NCI-H345 treated with DMSO at 0.1 percent for 48 hours (cell line): ENCODE measurements at regions not wholly inside any gene's neighbourhood (a gene's known extent, or its start where the extent isn't known, plus 50 kb on each side); places are given as distances from the start of the nearest gene placed in this dataset.
A peak's percentile ranks its signal among the peaks of the same experiment; 100 is the strongest.
"Not testable (repeated sequence)": the region's sequence is repeated elsewhere in the genome, so short reads cannot be mapped to it uniquely, and the experiment has no call there.

Source experiments
- DNase-seq: peaks from one replicate; lab custom pipeline; 2025; ENCODE audit not compliant: unreplicated experiment; lab: John Stamatoyannopoulos, UW

DNA sequence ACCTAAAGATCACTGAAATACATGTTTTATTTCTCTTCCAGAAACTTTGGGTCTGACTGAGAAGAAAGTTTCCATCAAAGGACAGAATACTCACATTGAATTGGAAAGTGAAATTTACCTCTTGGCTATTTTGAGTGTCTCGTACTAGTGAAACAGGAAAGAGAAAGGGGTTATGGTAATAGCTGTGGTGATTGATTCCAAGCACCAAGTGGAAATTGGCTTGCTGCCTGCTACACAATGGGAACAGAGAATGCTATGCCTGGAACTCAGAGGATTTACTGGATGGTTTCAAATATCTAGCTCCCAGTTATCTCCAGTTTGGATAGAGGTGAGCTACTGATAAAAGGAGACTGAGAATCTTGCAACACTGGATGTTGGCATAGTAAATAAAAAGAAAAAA is 492.8 kb upstream of the FSIP2 start:
- no peak for DNase-seq

DNA sequence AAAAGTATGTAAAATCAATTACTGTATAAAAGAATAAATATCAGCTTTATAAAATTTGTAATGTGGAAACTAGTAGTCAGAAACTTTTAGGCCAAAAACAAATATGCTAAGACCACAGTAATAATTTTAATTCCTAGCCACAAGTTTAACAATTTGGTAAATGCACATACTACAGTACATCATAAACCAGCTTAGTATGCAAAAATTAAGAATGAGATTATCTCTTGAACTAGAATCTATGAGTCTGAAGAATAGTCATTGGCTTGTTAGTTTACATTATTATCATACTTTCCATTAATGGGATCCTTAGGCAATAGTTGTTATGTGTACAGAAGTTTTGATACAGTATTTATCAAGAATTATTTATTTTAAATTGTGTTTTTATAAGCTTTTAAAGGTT is 491.9 kb upstream of the FSIP2 start:
- no peak for DNase-seq

DNA sequence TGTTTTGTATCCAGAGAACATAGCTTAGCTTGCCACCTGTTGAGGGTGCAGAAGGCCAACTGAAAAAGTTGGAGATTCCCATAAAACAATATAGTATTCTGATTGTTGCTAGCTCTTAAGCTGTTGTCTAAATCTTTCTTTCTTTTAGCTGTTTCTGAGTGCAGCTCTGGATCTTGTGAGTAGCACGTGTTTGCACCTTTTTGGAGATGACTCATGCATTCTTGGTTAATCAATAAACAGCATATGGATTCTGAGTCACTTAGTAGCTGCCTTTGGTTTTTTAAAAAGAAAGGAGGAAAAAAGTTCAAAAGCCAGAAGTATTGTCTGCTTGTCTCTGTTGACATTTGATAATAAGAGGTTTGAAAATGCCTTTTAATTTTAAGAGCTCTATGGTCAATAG is 483.0 kb upstream of the FSIP2 start:
- no peak for DNase-seq

DNA sequence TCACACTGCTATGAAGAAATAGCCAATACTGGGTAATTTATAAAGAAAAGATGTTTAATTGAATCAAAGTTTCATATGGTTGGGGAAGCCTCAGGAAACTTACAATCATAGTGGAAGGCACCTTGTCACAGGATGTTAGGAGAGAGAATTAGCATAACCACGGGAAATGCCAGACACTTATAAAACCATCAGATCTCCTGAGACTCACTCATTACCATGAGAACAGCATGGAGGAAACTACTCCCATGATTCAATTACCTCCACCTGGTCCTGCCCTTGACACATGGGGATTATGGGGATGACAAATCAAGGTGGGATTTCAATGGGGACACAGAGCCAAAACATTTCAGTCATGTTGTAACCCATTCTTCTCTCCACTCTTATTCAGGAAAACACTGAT is 472.9 kb upstream of the FSIP2 start:
- no peak for DNase-seq

DNA sequence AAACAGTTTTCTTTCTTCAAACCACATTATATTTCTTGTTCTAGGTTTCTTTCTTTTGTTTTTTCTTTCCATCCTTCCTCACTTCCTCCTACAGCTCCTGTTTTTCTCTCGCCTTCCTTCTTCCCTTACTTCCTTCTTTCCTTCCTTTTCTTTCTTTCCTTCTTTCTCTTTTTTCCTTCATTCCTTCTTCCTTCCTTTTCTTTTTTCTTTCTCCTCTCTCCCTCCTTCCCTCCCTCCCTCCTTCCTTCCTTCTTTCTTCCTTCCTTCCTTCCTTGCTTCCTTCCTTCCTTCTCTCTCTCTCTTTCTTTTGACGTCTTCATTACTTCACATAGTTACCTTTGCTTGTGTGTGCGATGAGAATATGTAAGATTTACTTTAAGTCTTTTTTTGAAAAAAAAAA is 470.0 kb upstream of the FSIP2 start:
- no peak for DNase-seq

DNA sequence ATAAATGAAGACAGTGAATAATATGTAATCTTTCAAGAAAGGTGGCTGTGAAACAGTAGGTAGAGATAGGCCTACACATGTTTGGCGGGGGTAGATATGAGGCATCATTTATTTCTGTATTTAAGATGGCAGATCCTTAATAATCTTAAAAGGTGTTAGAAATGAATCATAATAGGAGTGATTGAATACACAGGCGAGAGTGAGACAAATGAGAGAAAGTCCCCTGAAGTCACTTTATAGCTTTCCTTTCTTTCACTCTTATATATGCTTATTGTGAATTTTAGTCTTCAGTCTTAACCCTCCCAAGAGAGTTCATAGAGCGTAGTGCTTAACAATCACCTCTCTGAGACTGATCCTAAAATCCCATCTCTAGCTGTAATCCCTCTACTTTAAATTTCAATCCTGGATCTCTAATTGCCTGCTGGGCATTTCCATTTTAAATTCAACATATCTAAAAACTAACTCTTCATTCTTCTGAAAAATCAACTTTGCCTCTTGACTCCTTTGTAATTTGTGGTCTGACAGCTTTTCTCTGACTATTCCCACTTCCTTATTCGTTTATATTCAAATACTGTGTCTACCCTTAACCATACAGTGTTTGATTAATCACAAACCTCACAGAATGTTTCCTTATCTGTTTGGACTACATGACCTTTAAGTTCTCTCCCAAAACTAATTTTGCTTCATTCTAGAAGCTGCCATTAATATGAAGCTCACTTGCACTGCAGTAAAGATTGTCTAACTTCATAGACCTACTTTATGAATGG is 463.7 kb upstream of the FSIP2 start:
- DNase-seq: no peak

DNA sequence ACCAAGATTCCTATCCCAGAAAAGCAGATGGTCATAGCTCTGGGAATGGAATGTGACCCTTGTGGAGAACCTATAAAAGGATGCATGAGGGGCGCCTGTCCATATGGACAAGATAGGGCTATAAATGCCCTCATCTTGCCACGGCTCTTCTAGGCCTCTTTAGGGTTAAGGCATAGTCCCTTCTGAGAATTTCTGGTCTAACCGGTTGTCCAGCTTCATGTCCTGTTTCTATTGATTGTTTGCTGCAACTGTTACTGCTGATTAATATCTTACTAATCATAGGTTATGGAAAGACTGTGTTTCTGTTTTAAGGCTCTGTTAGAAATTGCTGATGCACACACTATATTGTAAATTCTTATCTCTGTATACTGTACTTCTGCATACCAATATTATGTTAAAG is 462.6 kb upstream of the FSIP2 start:
- not testable (repeated sequence) for DNase-seq

DNA sequence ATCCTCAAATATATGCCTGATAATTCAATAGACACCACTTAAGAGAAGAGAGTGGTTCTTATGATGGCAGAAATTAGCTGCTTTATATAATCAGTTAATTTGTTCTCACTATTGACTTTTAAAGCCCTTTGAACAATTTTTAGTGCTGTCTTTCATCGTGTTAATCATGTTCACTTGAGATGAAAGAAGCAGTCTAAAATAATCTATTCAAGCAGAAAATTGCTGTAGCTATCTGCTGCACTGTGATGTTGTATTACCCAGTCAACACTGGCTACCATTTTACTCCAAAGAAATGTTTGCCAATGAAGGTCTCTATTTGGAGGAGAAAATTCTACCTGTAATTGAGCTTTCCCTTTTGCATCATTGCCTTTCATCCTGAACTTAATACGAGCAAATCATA is 459.8 kb upstream of the FSIP2 start:
- DNase-seq: no peak

DNA sequence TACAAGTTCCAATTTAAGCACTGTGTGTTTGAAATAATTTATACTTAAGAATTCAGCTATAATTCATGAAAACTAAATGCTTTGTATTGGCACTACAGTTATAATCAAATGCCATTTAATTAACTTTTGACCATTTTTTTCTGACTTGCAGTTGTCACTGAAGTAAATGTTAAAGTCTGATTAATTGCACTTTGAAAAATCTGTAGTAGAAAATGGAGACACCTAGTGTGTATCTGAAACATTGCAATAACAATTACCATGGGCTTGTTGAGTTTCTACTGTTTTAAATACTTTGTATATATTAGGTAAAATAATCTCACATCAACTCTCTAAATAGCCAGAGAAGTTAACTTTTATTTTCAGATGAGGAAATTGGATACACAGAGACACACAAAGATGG is 458.6 kb upstream of the FSIP2 start:
- DNase-seq: peak; percentile 2

DNA sequence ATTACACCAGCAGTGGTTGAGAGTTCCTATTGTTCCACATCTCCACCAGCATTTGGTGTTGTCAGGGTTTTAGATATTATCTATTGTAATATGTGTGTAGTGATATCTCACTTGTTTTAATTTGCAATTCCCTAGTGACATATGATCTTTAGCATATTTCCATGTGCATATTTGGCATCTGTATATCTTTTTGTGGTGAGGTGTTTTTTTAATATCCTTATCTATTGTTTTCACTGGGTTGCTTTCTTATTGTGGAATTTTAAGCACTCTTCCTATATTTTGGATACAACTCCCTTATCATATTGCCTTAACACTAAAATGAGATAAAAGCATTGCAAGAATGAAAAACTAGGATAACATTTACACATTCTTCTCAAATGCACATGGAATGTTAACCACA is 453.9 kb upstream of the FSIP2 start:
- DNase-seq: no peak

DNA sequence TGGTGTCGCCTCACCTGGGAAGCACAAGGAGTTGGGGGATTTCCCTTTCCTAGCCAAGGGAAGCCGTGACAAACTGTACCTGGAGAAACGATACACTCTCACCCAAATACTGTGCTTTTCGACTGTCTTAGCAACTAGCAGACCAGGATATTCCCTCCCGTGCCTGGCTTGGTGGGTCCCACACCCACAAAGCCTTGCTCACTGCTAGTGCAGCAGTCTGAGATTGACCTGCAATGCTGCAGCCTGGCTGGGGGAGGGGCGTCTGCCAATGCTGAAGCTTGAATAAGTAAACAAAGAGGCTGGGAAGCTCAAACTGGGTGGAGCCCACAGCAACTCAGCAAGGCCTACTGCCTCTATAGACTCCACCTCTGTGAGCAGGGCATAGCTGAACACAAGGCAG is 448.6 kb upstream of the FSIP2 start:
- peak; percentile 15 for DNase-seq

DNA sequence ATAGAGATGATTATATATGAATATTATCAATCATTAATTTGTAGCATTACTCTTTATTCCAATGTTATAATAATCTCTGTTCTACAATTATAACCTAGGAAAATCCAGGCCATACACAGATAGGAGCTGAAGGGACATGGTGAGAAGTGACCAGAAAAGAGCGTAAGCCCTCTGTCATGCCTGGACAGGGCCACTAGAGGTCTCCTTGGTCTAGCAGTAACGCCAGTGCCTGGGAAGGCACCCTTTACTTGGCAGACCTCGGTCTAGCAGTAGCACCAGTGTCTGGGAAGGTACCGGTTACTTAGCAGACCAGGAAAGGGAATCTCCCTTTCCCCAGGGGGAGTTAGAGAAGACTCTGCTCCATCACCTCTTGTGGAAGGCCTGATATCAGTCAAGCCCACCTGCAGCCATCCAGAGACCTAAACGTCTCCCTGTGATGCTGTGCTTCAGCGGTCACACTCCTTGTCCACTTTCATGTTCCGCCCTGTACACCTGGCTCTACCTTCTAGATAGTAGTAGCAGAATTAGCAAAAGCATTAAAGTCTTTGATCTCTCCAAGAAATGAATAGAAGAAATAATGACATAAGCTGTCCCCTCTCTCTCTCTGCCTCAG is 447.5 kb upstream of the FSIP2 start:
- DNase-seq: no peak

DNA sequence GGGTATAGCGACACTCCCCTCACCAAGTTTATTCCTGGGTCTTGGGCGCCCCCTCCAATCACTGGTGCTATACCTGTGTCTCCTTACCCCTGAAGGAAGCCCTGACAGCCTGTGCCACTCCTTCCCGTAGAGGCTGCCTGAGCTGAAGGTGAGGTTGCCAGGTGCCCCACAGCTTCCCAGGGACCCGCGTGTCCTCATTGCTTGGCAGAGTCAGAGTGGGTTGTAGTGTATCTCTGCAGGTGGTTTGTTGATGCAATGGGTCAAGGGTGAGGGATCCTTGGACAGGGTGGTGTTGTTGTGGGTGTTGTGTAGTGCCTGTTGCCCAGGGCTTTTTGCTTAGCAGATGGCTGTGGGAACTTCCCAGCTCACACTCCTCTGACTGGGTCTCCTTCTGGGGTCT is 438.7 kb upstream of the FSIP2 start:
- DNase-seq: no peak

DNA sequence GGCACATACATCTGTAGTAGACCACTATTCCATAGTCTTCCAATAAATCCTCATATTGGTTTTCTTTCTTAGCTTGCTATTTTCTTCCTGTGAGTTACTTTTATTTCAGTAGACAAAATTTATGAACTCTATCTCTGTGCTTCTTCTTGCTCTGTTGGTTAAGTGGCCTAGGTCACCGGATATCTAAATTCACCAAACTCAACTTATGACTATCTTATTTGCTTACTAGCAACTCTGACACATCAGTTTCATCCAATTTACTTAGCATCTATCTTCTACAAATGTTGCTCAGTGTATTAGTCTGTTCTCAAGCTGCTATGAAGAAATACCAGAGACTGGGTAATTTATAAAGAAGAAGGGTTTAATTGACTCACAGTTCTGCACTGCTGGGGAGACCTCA is 432.5 kb upstream of the FSIP2 start:
- DNase-seq: no peak

DNA sequence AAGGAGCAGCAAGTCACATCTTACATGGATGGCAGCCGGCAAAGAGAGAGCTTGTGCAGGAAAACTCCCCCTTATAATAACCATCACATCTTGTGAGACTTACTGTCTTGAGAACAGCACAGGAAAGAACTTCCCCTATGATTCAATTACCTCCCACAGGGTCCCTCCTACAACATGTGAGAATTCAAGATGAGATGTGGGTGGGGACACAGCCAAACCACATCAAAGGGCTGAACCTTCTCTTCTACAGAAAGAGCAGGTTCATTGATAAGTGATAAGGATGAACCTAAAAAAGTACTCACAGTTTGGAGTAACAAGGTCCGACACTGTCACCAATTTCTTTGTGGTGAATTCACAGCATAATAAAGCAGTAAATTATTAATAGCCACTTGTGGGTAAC is 422.2 kb upstream of the FSIP2 start:
- no peak for DNase-seq

DNA sequence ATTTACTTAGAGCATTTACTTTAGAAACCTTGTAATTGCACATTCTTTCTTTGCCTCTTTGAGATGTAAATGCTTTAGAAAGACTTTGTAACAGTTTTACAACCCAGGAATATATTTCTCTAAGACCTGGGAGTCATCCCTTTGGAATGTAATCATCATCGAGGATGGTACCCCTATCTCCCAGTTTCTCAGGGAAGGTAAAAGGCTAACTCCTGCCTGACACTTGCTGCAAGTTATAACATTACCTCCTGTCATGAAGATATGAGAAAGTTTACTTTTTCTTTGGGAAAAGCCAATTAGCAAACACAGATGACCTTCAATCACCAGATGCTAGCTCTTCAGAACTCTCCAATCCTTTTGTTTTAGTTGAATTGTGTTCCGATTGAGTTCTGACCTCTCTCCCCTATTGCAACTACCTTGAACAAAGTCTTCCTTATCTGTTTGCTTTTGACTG is 420.3 kb upstream of the FSIP2 start:
- no peak for DNase-seq

DNA sequence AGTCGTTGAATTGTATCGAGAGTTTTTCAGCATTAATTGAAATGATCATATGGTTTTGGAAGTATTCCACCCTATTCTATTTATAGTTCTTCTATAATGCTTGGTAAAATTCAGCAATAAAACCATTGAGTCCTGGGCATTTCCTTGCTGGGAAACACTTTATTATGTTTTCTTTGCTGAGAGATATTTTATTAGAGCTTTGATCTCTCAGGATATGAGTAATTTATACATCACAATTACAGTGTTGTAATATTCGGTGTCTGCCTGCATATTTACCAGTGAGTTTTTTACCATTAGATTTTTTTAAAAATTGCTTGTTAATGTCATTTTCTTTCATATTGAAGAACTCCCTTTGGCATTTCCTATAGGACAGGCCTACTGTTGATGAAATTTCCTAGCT is 402.7 kb upstream of the FSIP2 start:
- DNase-seq: no peak

DNA sequence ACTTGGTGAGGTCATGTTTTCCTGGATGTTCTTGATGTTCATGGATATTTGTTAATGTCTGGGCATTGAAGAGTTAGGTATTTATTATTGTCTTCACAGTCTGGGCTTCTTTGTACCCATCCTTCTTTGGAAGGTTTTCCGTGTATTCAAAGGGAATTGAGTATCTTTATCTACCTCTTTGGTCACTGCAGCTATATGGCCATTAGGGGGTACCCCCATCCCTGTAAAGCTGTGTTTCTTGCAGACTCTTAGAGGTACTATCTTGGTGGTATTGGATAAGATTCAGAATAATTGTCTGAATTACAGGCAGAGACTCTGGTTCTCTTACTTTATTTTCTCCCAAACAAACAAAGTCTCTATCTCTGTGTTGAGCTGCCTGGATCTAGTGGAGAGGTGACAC is 401.6 kb upstream of the FSIP2 start:
- DNase-seq: no peak

DNA sequence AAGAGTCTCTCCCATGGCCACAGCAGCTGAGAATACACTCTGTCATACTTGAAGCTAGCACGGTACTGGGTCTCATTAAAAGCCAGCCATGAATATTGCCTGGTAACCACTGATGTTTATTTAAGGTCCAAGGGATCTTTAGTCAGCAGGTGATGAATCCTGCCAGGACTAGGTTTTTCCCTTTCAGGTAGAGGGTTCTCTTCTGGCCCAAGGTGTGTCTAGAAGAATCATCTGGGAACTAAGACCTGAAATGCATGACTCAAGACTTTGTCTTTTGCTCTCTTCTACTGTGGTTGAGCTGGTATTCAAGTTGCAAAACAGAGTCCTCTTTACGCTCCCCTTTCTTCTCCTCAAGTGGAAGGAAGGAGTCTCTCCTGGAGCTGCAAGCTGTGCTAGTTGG is 400.5 kb upstream of the FSIP2 start:
- no peak for DNase-seq

DNA sequence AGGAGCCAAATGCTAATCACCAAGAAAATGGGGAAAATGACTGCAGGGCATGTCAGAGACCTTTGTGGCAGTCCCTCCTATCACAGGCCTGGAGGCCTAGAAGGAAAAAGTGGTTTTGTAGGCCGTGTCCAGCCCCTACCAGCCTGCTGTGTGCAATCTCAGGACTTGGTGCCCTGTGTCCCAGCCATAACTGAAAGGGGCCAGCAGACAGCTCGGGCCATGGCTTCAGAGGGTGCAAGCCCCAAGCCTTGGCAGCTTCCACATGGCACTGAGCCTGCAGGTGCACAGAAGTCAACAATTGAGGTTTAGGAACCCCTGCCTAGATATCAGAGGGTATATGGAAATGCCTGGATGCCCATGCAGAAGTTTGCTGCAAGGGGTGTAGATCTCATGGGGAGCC is 391.2 kb upstream of the FSIP2 start:
- DNase-seq: no peak

DNA sequence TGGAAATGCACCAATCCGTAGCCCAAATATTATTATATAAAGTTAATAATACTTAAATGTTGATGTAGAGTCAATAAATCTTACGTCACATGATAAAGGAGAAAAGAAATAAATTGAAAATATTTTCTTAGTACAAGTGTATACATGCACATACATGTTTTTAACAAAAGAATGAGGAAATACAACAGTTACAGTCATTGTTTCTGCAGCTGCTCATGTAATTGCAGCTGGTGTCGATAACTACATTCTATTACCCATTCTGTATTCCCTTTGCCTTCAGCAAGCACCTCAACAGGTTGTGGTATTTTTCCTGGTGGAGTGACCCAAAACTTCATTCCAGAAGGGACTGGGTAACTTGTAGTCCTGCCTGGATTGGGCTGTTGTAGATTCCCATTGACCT is 377.8 kb upstream of the FSIP2 start:
- DNase-seq: no peak

DNA sequence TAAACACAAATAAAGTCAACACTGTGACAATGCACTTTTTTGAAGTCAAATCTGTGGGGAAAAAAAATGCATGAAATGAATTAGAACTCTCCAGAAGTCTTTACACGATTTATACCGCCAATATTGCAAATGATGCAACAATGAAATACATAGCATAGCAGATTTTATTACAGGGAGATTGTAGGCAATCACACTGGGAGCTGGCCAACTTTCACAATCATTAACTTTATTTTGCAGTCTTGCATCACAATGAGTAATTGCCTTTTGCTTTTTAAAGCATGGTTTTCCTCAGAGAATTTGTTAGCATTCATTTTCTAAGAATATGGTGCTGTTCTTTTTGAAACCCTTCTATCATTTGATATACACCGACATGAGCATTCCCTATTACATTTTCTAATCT is 366.4 kb upstream of the FSIP2 start:
- DNase-seq: no peak

DNA sequence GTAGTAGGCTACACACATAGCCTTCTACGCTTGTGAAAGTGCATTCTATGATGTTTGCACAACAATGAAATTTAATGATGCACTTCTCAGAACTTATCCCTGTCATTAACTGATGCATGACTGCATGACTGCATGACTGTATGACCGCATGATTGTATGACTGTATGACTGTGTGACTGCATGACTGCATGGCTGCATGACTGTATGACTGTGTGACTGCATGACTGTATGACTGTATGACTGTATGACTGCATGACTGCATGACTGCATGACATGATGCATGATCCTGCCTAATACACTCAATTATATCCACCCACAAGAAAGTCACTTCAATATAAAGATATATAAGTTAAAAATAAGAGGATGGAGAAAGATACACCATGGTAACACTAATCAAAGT is 365.4 kb upstream of the FSIP2 start:
- DNase-seq: no peak
